H1 (cell line): ENCODE measurements at regions not wholly inside any gene's neighbourhood (a gene's known extent, or its start where the extent isn't known, plus 50 kb on each side); places are given as distances from the start of the nearest gene placed in this dataset.

Experiments used
- CTCF ChIA-PET: fragments of 300-600 bp; sonication (Branson Sonifier 250); formaldehyde crosslinking; loops from one replicate; lab custom pipeline; 2021; ENCODE audit not compliant: partially characterized antibody; lab: Charles Lee
- POLR2A ChIA-PET: fragments of 300-600 bp; sonication (Branson Sonifier 250); formaldehyde crosslinking; loops from one replicate; lab custom pipeline; 2021; ENCODE audit warnings: inconsistent platforms; ENCODE audit not compliant: partially characterized antibody; lab: Charles Lee
- DNase-seq, 2 experiments: peaks; one replicate each; pipeline versions ENCODE4 v3.0.0 to v3.0.0-alpha.2; 2010 to 2022; ENCODE audit warnings: low spot score in 2 of 2, low read depth in 1 of 2, mixed read lengths in 1 of 2
- FAIRE-seq: peaks from 2 replicates; lab custom pipeline; 2011; peaks lifted over from hg19 to GRCh38; lab: Jason Lieb, UNC
- H2AFZ ChIP-seq: 2 replicates; pipeline ENCODE4 v1.8.1; 2012; ENCODE audit warnings: low read length, inconsistent platforms
- H2AK5ac ChIP-seq: 2 replicates; pipeline ENCODE4 v1.6.1; 2013; ENCODE audit warnings: low read depth, low read length
- H2BK120ac ChIP-seq: replicated peaks from 2 replicates; pipeline ENCODE3; 2013; ENCODE audit warnings: low read depth, low read length, inconsistent platforms
- H2BK12ac ChIP-seq: 2 replicates; pipeline ENCODE4 v1.6.1; 2013; ENCODE audit warnings: low read depth, low read length
- H2BK15ac ChIP-seq: 2 replicates; pipeline ENCODE4 v1.6.1; 2013; ENCODE audit warnings: low read length
- H2BK20ac ChIP-seq: 2 replicates; pipeline ENCODE4 v1.6.1; 2013; ENCODE audit warnings: low read length
- H2BK5ac ChIP-seq: 2 replicates; pipeline ENCODE4 v1.6.1; 2013; ENCODE audit warnings: low read depth, low read length
- H3K14ac ChIP-seq: 2 replicates; pipeline ENCODE4 v1.6.1; 2013; ENCODE audit warnings: inconsistent platforms; ENCODE audit not compliant: insufficient read length
- H3K18ac ChIP-seq: 2 replicates; pipeline ENCODE4 v1.6.1; 2013; ENCODE audit warnings: low read length; ENCODE audit errors: extremely low read depth
- H3K23ac ChIP-seq: 2 replicates; pipeline ENCODE4 v1.6.1; 2013; ENCODE audit warnings: inconsistent platforms; ENCODE audit not compliant: insufficient read length
- H3K23me2 ChIP-seq: 2 replicates; pipeline ENCODE4 v1.6.1; 2013; ENCODE audit warnings: low read depth, low read length
- H3K27ac ChIP-seq: 2 replicates; pipeline ENCODE4 v1.6.1; 2011; ENCODE audit warnings: low read depth, low read length, inconsistent platforms
- H3K27me3 ChIP-seq, 4 experiments: replicated peaks in 1 of 4; 1 replicate in 1 of 4; 2 replicates in 3 of 4; pipeline versions ENCODE4 v1.6.1 to v1.8.1; 2011 to 2013; ENCODE audit warnings: low read length in 3 of 4, mild to moderate bottlenecking in 3 of 4, inconsistent platforms in 2 of 4, mixed read lengths in 2 of 4, moderate library complexity in 1 of 4; ENCODE audit not compliant: control insufficient read depth in 3 of 4, insufficient read depth in 3 of 4; ENCODE audit errors: extremely low read depth in 1 of 4
- H3K36me3 ChIP-seq, 4 experiments: 2 replicates each; pipeline versions ENCODE4 v1.6.1 to v1.8.1; 2011 to 2013; ENCODE audit warnings: mild to moderate bottlenecking in 4 of 4, low read length in 3 of 4, moderate library complexity in 2 of 4, control low read depth in 1 of 4, inconsistent platforms in 1 of 4; ENCODE audit not compliant: insufficient read depth in 4 of 4, control insufficient read depth in 2 of 4
- H3K4ac ChIP-seq: replicated peaks from 2 replicates; pipeline ENCODE3; 2013; ENCODE audit warnings: low read length, low read depth, mixed read lengths, inconsistent platforms; ENCODE audit not compliant: insufficient read length
- H3K4me1 ChIP-seq, 4 experiments: replicated peaks in 1 of 4; 1 replicate in 1 of 4; 2 replicates in 3 of 4; pipeline versions ENCODE4 v1.6.1 to v1.8.1; 2011 to 2013; ENCODE audit warnings: low read length in 3 of 4, inconsistent platforms in 2 of 4, mixed read lengths in 1 of 4; ENCODE audit not compliant: insufficient read depth in 4 of 4, control insufficient read depth in 3 of 4
- H3K4me2 ChIP-seq, 2 experiments: 2 replicates each; pipeline versions ENCODE4 v1.6.1 to v1.8.1; 2011 to 2013; ENCODE audit warnings: low read depth in 2 of 2, low read length in 2 of 2, control low read depth in 1 of 2, inconsistent platforms in 1 of 2, mild to moderate bottlenecking in 1 of 2; ENCODE audit not compliant: insufficient read depth in 1 of 2
- H3K4me3 ChIP-seq, 4 experiments: fragments of 200-600, 300-600 bp in 1 of 4; sonication (generic), shearing (Covaris generic), sonication (Bioruptor Twin) in 1 of 4; 2 replicates each; pipeline versions ENCODE4 v1.5.1 to v1.8.1; 2011 to 2016; ENCODE audit warnings: low read length in 4 of 4, low read depth in 3 of 4, control low read depth in 2 of 4, inconsistent platforms in 2 of 4, mild to moderate bottlenecking in 2 of 4, mixed read lengths in 1 of 4, moderate library complexity in 1 of 4; ENCODE audit not compliant: insufficient read depth in 2 of 4; ENCODE audit errors: extremely low read depth in 1 of 4
- H3K56ac ChIP-seq: replicated peaks from 2 replicates; pipeline ENCODE3; 2013; ENCODE audit warnings: low read depth, mild to moderate bottlenecking, mixed read lengths, low read length, inconsistent platforms; ENCODE audit not compliant: insufficient read length
- H3K79me1 ChIP-seq: 2 replicates; pipeline ENCODE4 v1.6.1; 2013; ENCODE audit warnings: low read depth, low read length, control low read depth
- H3K79me2 ChIP-seq, 2 experiments: 2 replicates each; pipeline versions ENCODE4 v1.6.1 to v1.8.1; 2012 to 2013; ENCODE audit warnings: low read length in 2 of 2, mild to moderate bottlenecking in 2 of 2, inconsistent platforms in 1 of 2; ENCODE audit not compliant: insufficient read depth in 2 of 2, control insufficient read depth in 1 of 2
- H3K9ac ChIP-seq, 4 experiments: replicated peaks in 1 of 4; 1 replicate in 1 of 4; 2 replicates in 3 of 4; pipeline versions ENCODE4 v1.6.1 to v1.8.1; 2011 to 2013; ENCODE audit warnings: low read depth in 3 of 4, low read length in 3 of 4, control low read depth in 2 of 4, mild to moderate bottlenecking in 2 of 4, moderate library complexity in 2 of 4, inconsistent platforms in 1 of 4; ENCODE audit errors: extremely low read depth in 1 of 4
- H3K9me3 ChIP-seq, 2 experiments: 2 replicates each; pipeline versions ENCODE4 v1.6.1 to v1.8.1; 2012 to 2013; ENCODE audit warnings: mild to moderate bottlenecking in 2 of 2, moderate library complexity in 2 of 2, control low read depth in 1 of 2, inconsistent platforms in 1 of 2, low read depth in 1 of 2, low read length in 1 of 2, mixed read lengths in 1 of 2; ENCODE audit not compliant: insufficient read depth in 2 of 2
- H4K20me1 ChIP-seq, 2 experiments: replicated peaks in 1 of 2; 2 replicates each; pipeline versions ENCODE3 to v1.8.1; 2011 to 2013; ENCODE audit warnings: inconsistent platforms in 2 of 2, low read length in 2 of 2, mild to moderate bottlenecking in 1 of 2; ENCODE audit not compliant: insufficient read depth in 2 of 2, control insufficient read depth in 1 of 2
- H4K5ac ChIP-seq: 2 replicates; pipeline ENCODE4 v1.6.1; 2013; ENCODE audit warnings: low read length, low read depth, mixed read lengths, inconsistent platforms; ENCODE audit not compliant: insufficient read length
- H4K8ac ChIP-seq: 2 replicates; pipeline ENCODE4 v1.8.0; 2013; ENCODE audit warnings: mild to moderate bottlenecking, moderate library complexity, low read length, inconsistent platforms; ENCODE audit not compliant: insufficient read depth; ENCODE audit errors: extremely low read depth
- H4K91ac ChIP-seq: replicated peaks from 2 replicates; pipeline ENCODE3; 2013; ENCODE audit warnings: low read length, mixed read lengths, inconsistent platforms; ENCODE audit not compliant: insufficient read length
- ASH2L ChIP-seq: fragments of 200-600, 300-600 bp; sonication (generic); IDR thresholded peaks from one replicate; pipeline ENCODE4 v1.7.1; 2017; ENCODE audit warnings: low read length
- CREB1 ChIP-seq: IDR thresholded peaks from 2 replicates; pipeline ENCODE4 v1.6.1; 2012; ENCODE audit warnings: inconsistent platforms
- EGR1 ChIP-seq: IDR thresholded peaks from 2 replicates; pipeline ENCODE4 v1.6.1; 2011; ENCODE audit warnings: low read depth, low read length, borderline replicate concordance
- HDAC6 ChIP-seq: IDR thresholded peaks from one replicate; pipeline ENCODE4 v1.7.1; 2012; ENCODE audit warnings: low read depth, mild to moderate bottlenecking, inconsistent platforms, low read length, moderate library complexity
- MAX ChIP-seq: IDR thresholded peaks from 2 replicates; pipeline ENCODE4 v1.6.1; 2012; ENCODE audit warnings: inconsistent platforms
- NRF1 ChIP-seq: IDR thresholded peaks from 2 replicates; pipeline ENCODE4 v1.6.1; 2011; ENCODE audit warnings: mild to moderate bottlenecking, low read depth, low read length, improper control_type of control experiment
- PHF8 ChIP-seq: fragments of 200-600 bp; sonication (generic); conservative IDR thresholded peaks from 2 replicates; pipeline ENCODE4 v1.7.1; 2012; ENCODE audit warnings: low read depth, mild to moderate bottlenecking, inconsistent platforms, low read length, moderate library complexity
- SIX5 ChIP-seq: IDR thresholded peaks from 2 replicates; pipeline ENCODE4 v1.6.1; 2011; ENCODE audit warnings: mild to moderate bottlenecking, low read depth, low read length
- SRF ChIP-seq: IDR thresholded peaks from 2 replicates; pipeline ENCODE4 v1.6.1; 2011; ENCODE audit warnings: mild to moderate bottlenecking, low read depth, low read length, moderate library complexity
- WGBS, 2 experiments: shearing (Covaris generic) in 1 of 2; methylation state at CpG; one replicate each; pipeline versions ENCODE4 v1.1.6 to v1.1.7; 2013 to 2015; ENCODE audit warnings: low lambda C conversion rate in 2 of 2, mixed read lengths in 2 of 2, inconsistent platforms in 1 of 2, low coverage in 1 of 2, missing lambda C conversion rate in 1 of 2; ENCODE audit not compliant: insufficient replicate concordance in 2 of 2, insufficient coverage in 1 of 2, insufficient read length in 1 of 2; ENCODE audit errors: extremely low coverage in 1 of 2, missing lambda C conversion rate in 1 of 2; 5-methylcytosine and 5-hydroxymethylcytosine counted together
- TF ChIP-seq, protein P1 (sequence below), 3 experiments: IDR thresholded peaks; 1 replicate in 2 of 3; 2 replicates in 1 of 3; pipeline versions ENCODE4 v1.5.1 to v1.6.1; 2011; ENCODE audit warnings: low read length in 3 of 3, mild to moderate bottlenecking in 3 of 3, inconsistent platforms in 2 of 3, low read depth in 1 of 3, moderate library complexity in 1 of 3; ENCODE audit not compliant: insufficient read depth in 1 of 3; ENCODE audit errors: control extremely low read depth in 1 of 3

GRCh38 chr6:71446470-71446869 is 157.9 kb downstream of the OGFRL1 start:
- Histone ChIP-seq H2BK15ac (no peak overlapping the region), H3K9me3 (no peaks in the 10 kb centered on the region; a peak in 1 of 4 replicates), H4K8ac (no peak overlapping the region), H3K4me1 (no peaks in the 10 kb centered on the region), H2AK5ac (no peak overlapping the region), H2AFZ (no peak overlapping the region), H2BK12ac (no peak overlapping the region), H3K18ac (no peak overlapping the region), H3K9ac (no peak overlapping the region), H2BK5ac (no peak overlapping the region), H3K14ac (no peak overlapping the region), H3K56ac (no peak overlapping the region), H4K5ac (no peak overlapping the region), H3K27me3 (no peaks in the 10 kb centered on the region), H3K4me2 (no peak overlapping the region), H3K4ac (no peak overlapping the region), H3K27ac (no peak overlapping the region), H3K23me2 (no peaks in the 10 kb centered on the region), H3K23ac (no peak overlapping the region), H3K4me3 (no peak overlapping the region), H3K36me3 (no peaks in the 10 kb centered on the region), H4K20me1 (no peaks in the 10 kb centered on the region), H4K91ac (no peak overlapping the region), H3K79me1 (no peaks in the 10 kb centered on the region), H2BK120ac (no peak overlapping the region), H2BK20ac (no peak overlapping the region), H3K79me2 (no peaks in the 10 kb centered on the region)
- TF ChIP-seq, protein P1, sequence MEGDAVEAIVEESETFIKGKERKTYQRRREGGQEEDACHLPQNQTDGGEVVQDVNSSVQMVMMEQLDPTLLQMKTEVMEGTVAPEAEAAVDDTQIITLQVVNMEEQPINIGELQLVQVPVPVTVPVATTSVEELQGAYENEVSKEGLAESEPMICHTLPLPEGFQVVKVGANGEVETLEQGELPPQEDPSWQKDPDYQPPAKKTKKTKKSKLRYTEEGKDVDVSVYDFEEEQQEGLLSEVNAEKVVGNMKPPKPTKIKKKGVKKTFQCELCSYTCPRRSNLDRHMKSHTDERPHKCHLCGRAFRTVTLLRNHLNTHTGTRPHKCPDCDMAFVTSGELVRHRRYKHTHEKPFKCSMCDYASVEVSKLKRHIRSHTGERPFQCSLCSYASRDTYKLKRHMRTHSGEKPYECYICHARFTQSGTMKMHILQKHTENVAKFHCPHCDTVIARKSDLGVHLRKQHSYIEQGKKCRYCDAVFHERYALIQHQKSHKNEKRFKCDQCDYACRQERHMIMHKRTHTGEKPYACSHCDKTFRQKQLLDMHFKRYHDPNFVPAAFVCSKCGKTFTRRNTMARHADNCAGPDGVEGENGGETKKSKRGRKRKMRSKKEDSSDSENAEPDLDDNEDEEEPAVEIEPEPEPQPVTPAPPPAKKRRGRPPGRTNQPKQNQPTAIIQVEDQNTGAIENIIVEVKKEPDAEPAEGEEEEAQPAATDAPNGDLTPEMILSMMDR (IDR thresholded peaks at IDR 0.05; ENCODE audit: control extremely low read depth in 1 of 3, insufficient read depth in 1 of 3, low read depth in 1 of 3, low read length in 3 of 3): no peak
- no peak for TF ChIP-seq PHF8
- TF ChIP-seq CREB1: no peak
- TF ChIP-seq NRF1: no peak
- no peak for TF ChIP-seq EGR1
- no peak for TF ChIP-seq ASH2L
- no peak for TF ChIP-seq SRF
- no peak for TF ChIP-seq MAX
- no peak for TF ChIP-seq HDAC6
- no peak for TF ChIP-seq SIX5
- POLR2A ChIA-PET: no interaction called here
- DNase-seq: no peak
- FAIRE-seq: no peak
- CTCF ChIA-PET: no interaction called here
- 91% methylated on average over 4 of the region's 4 CpGs; no CpG with 5 or more reads in 1 of the 2 experiments for WGBS, 2 experiments
